C1 segment of cervical spinal cord (tissue), 14 donors: ENCODE measurements at regions not wholly inside any gene's neighbourhood (a gene's known extent, or its start where the extent isn't known, plus 50 kb on each side); places are given as distances from the start of the nearest gene placed in this dataset.
"Not testable (repeated sequence)": the region's sequence is repeated elsewhere in the genome, so short reads cannot be mapped to it uniquely, and the experiment has no call there.

ENCODE experiments used
- DNase-seq, 14 donors: peaks; one replicate each; lab custom pipeline; 2025; lab: John Stamatoyannopoulos, UW

- DNase-seq: no peak
Measured at GRCh38 chr6:167662075-167662880, 164.4 kb upstream of the AFDN start.

GRCh38 chr6:167662881-167663205, 163.9 kb upstream of the AFDN start:
- no peak for DNase-seq

- no peak for DNase-seq
Measured at GRCh38 chr6:167663316-167663715, 163.4 kb upstream of the AFDN start.

GRCh38 chr6:167663784-167664443, 162.8 kb upstream of the AFDN start:
- no peak for DNase-seq

GRCh38 chr6:167664678-167665660, 161.7 kb upstream of the AFDN start:
- peak in 2 of 14 donors; percentile 11 to 26 for DNase-seq

GRCh38 chr6:167665698-167666330, 160.9 kb upstream of the AFDN start:
- DNase-seq: no peak

- DNase-seq: no peak
Measured at GRCh38 chr6:167666571-167667203, 160.0 kb upstream of the AFDN start.

GRCh38 chr6:167667204-167668018, 159.3 kb upstream of the AFDN start:
- no peak for DNase-seq

GRCh38 chr6:167668019-167668753, 158.5 kb upstream of the AFDN start:
- DNase-seq: peak in 1 of 14 donors; percentile 16

GRCh38 chr6:167668754-167669552, 157.8 kb upstream of the AFDN start:
- no peak for DNase-seq

GRCh38 chr6:167669553-167669849, 157.2 kb upstream of the AFDN start:
- no peak for DNase-seq

- DNase-seq: no peak
Measured at GRCh38 chr6:167669870-167670802, 156.6 kb upstream of the AFDN start.

- DNase-seq: no peak
Measured at GRCh38 chr6:167670938-167671338, 155.8 kb upstream of the AFDN start.

GRCh38 chr6:167671379-167671976, 155.2 kb upstream of the AFDN start:
- not testable (repeated sequence) for DNase-seq

GRCh38 chr6:167671977-167672687, 154.6 kb upstream of the AFDN start:
- DNase-seq: no peak

GRCh38 chr6:167672738-167673137, 154.0 kb upstream of the AFDN start:
- no peak for DNase-seq

GRCh38 chr6:167673946-167674345, 152.8 kb upstream of the AFDN start:
- DNase-seq: no peak
